ENCODE measurements at regions not wholly inside any gene's neighbourhood (a gene's known extent, or its start where the extent isn't known, plus 50 kb on each side); places are given as distances from the start of the nearest gene placed in this dataset.
"Not testable (repeated sequence)": the region's sequence is repeated elsewhere in the genome, so short reads cannot be mapped to it uniquely, and the experiment has no call there.

- Histone ChIP-seq H3K36me3 (replicated peaks in 1 of 2; ENCODE audit: insufficient read depth in 1 of 2, low read depth in 2 of 2) (no peaks in the 10 kb centered on the region), H3K9me3 (no peaks in the 10 kb centered on the region), H3K27me3 (no peaks in the 10 kb centered on the region), H3K4me3 (no peak overlapping the region), H3K27ac (no peak overlapping the region), H3K4me1 (peaks cover 1% of the 10 kb centered on the region)
- TF ChIP-seq POLR2A (IDR thresholded peaks at IDR 0.05) = no peak
- TF ChIP-seq CTCF (IDR thresholded peaks at IDR 0.05) = no peak
- intact Hi-C loops (cut with DNase I) = no loop called here
- no peak for DNase-seq
- ATAC-seq = no peak
- 57 to 59% methylated on average over 9 of the region's 9 CpGs for WGBS, 2 donors
These were observed 416.0 kb upstream of the TENM3 start for GRCh38 chr4:181827246-181827645.

GRCh38 chr4:181830404-181831035 is 412.7 kb upstream of the TENM3 start:
- H3K4me1 ChIP-seq = no peaks in the 10 kb centered on the region
- intact Hi-C loops (cut with DNase I) = no loop called here
- TF ChIP-seq CTCF (IDR thresholded peaks at IDR 0.05) (no peak), POLR2A (IDR thresholded peaks at IDR 0.05) (no peak)
- no peaks in the 10 kb centered on the region for H3K9me3 ChIP-seq
- no peak overlapping the region for H3K4me3 ChIP-seq
- H3K36me3 ChIP-seq (replicated peaks in 1 of 2; ENCODE audit: insufficient read depth in 1 of 2, low read depth in 2 of 2) = no peaks in the 10 kb centered on the region
- H3K27ac ChIP-seq = no peak overlapping the region
- no peak for DNase-seq
- 60 to 66% methylated on average over 6 of the region's 6 CpGs for WGBS, 2 donors
- H3K27me3 ChIP-seq = no peaks in the 10 kb centered on the region
- no peak for ATAC-seq

- no peaks in the 10 kb centered on the region for H3K36me3 ChIP-seq (replicated peaks in 1 of 2; ENCODE audit: insufficient read depth in 1 of 2, low read depth in 2 of 2)
- TF ChIP-seq CTCF (IDR thresholded peaks at IDR 0.05) (no peak), POLR2A (IDR thresholded peaks at IDR 0.05) (no peak)
- H3K4me3 ChIP-seq = no peak overlapping the region
- H3K27me3 ChIP-seq = no peaks in the 10 kb centered on the region
- 73 to 81% methylated on average over 2 of the region's 2 CpGs for WGBS, 2 donors
- intact Hi-C loops (cut with DNase I) = no loop called here
- H3K9me3 ChIP-seq = no peaks in the 10 kb centered on the region
- no peak overlapping the region for H3K27ac ChIP-seq
- ATAC-seq (no peak), DNase-seq (no peak)
- H3K4me1 ChIP-seq = no peaks in the 10 kb centered on the region
These were observed 409.1 kb upstream of the TENM3 start for GRCh38 chr4:181834071-181834470.

- intact Hi-C loops (cut with DNase I) = no loop called here
- H3K36me3 ChIP-seq (replicated peaks in 1 of 2; ENCODE audit: insufficient read depth in 1 of 2, low read depth in 2 of 2) = no peaks in the 10 kb centered on the region
- no peak overlapping the region for H3K27ac ChIP-seq
- no peaks in the 10 kb centered on the region for H3K9me3 ChIP-seq
- ATAC-seq (no peak), DNase-seq (no peak)
- no peak overlapping the region for H3K4me3 ChIP-seq
- TF ChIP-seq CTCF (IDR thresholded peaks at IDR 0.05) (no peak), POLR2A (IDR thresholded peaks at IDR 0.05) (no peak)
- no peaks in the 10 kb centered on the region for H3K4me1 ChIP-seq
- WGBS, 2 donors = 67 to 79% methylated on average over 5 of the region's 5 CpGs
- H3K27me3 ChIP-seq = no peaks in the 10 kb centered on the region
These were observed 407.9 kb upstream of the TENM3 start for GRCh38 chr4:181835348-181835747.

- Histone ChIP-seq H3K4me3 (no peak overlapping the region), H3K36me3 (replicated peaks in 1 of 2; ENCODE audit: insufficient read depth in 1 of 2, low read depth in 2 of 2) (no peaks in the 10 kb centered on the region), H3K9me3 (no peaks in the 10 kb centered on the region), H3K27me3 (no peaks in the 10 kb centered on the region), H3K4me1 (no peaks in the 10 kb centered on the region), H3K27ac (no peak overlapping the region)
- WGBS, 2 donors = 74 to 75% methylated on average over 3 of the region's 3 CpGs
- TF ChIP-seq POLR2A (IDR thresholded peaks at IDR 0.05) = no peak
- no peak for TF ChIP-seq CTCF (IDR thresholded peaks at IDR 0.05)
- DNase-seq (no peak), ATAC-seq (no peak)
- intact Hi-C loops (cut with DNase I) = no loop called here
These were observed 404.9 kb upstream of the TENM3 start for GRCh38 chr4:181838253-181838652.

- H3K4me3 ChIP-seq; ATAC-seq; DNase-seq; H3K27me3 ChIP-seq; H3K4me1 ChIP-seq; H3K36me3 ChIP-seq (replicated peaks in 1 of 2; ENCODE audit: insufficient read depth in 1 of 2, low read depth in 2 of 2); H3K9me3 ChIP-seq; H3K27ac ChIP-seq; intact Hi-C loops (cut with DNase I): not testable (repeated sequence)
- 87 to 89% methylated on average over 14 of the region's 14 CpGs for WGBS, 2 donors
These were observed 399.4 kb upstream of the TENM3 start for GRCh38 chr4:181843797-181844196.
